GM13976 (cell line): ENCODE measurements at regions not wholly inside any gene's neighbourhood (a gene's known extent, or its start where the extent isn't known, plus 50 kb on each side); places are given as distances from the start of the nearest gene placed in this dataset.

Experiments
- DNase-seq: peaks from one replicate; pipeline ENCODE4 v3.0.0; 2012; ENCODE audit warnings: low spot score
- in situ Hi-C: fragments of 300-500 bp; cut with MboI; formaldehyde crosslinking; loops from one replicate; pipeline ENCODE4 v1.12.0; 2022; ENCODE audit warnings: low sequenced_read_pairs, mixed read lengths, inconsistent platforms; ENCODE audit not compliant: unreplicated experiment
- TF ChIP-seq, protein P1 (sequence below): IDR thresholded peaks from 2 replicates; pipeline ENCODE4 v1.5.1; 2012; ENCODE audit warnings: borderline replicate concordance, mild to moderate bottlenecking; ENCODE audit not compliant: insufficient read depth; ENCODE audit errors: extremely low read depth, missing control alignments, control extremely low read depth

DNA sequence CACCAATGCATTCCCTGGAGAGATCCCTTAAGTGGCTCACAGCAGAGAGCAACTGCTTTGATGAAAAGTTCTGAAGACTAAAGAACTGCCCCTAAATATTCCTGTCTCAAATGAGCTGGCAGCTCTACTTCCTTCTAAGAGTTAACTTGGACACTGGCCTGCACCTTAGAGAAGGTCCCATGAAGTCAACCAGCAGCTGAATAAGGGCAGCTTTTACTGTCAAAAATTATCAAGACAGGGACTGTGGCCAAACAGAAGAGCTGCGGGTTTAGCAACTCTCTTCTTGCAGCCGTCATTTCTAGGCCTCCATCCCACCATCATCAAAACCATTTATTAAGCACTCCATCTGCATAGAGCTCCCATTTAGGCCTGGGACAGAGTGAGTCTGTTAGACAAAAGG lies 491.1 kb upstream of the TSHZ3 start:
- no peak for DNase-seq
- in situ Hi-C loops: no loop called here
- TF ChIP-seq, protein P1, sequence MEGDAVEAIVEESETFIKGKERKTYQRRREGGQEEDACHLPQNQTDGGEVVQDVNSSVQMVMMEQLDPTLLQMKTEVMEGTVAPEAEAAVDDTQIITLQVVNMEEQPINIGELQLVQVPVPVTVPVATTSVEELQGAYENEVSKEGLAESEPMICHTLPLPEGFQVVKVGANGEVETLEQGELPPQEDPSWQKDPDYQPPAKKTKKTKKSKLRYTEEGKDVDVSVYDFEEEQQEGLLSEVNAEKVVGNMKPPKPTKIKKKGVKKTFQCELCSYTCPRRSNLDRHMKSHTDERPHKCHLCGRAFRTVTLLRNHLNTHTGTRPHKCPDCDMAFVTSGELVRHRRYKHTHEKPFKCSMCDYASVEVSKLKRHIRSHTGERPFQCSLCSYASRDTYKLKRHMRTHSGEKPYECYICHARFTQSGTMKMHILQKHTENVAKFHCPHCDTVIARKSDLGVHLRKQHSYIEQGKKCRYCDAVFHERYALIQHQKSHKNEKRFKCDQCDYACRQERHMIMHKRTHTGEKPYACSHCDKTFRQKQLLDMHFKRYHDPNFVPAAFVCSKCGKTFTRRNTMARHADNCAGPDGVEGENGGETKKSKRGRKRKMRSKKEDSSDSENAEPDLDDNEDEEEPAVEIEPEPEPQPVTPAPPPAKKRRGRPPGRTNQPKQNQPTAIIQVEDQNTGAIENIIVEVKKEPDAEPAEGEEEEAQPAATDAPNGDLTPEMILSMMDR: no peak

DNA sequence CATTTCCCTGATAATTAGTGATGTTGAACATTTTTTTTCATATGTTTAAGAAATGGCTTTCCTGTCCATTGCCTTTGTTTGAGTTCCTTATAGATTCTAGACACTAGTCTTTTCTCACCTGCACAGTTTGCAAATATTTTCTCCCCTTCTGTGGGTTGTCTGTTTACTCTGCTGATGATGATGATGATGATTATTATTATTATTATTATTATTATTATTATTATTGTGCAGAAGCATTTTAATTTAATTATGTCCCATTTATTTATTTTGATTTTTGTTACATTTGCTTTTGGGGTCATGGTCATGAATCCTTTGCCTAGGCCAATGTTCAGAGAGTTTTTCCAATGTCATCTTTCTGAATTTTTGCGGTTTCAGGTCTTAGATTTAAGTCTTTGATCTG lies 492.5 kb upstream of the TSHZ3 start:
- no peak for DNase-seq
- TF ChIP-seq, protein P1: no peak
- in situ Hi-C loops: no loop called here

DNA sequence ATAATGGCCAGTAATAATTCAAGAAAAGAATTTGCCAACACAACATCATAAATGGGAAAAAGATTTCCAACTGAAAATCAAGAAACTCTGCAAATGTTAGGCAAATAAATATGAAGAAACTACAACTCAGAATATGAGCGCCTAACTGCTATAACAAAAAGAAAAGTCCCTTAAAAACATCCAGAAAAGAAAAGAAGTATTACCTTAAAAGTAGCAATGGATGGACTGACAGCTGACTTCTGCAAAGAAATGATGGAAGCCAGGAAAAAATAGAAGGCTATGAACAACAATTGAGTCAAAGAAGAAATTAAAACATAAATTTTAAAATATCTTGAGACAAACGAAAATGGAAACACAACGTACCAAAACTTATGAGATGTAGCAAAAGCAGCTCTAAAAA lies 482.3 kb upstream of the ZNF507 start:
- no peak for DNase-seq
- in situ Hi-C loops: no loop called here
- TF ChIP-seq, protein P1: no peak

DNA sequence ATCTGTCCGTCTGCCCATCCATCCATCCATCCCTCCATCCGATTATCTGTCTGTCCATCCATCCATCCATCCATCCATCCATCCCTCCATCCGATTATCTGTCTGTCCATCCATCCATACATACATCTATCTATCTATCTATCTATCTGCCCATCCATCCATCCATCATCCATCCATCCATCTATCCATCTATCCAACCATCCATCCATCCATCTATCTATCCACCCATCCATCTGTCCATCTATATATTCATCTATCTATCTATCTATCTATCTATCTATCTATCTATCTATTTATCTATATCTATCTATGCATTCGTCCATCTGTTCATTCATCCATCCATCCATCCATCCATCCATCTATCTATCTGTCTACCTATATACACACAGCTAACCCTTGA lies 471.1 kb upstream of the ZNF507 start:
- TF ChIP-seq, protein P1: no peak

DNA sequence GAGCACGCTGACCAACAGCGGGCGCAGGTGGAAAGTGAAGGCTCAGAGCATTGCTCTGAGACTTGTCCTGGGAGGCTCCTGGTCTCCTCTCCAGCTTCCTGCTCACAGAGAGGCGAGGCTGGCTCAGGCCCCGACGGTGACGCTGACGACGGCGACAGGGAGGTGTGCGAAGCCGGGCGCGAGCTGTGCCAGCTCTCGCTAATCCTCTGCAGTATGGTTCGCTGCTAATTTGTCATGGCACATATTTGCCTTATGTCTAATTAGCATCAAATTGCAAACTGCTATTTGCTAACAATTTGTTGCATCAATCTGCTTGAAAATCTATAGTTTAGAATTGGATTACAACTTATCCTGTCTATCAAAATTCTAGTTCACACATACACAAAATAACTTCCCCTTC lies 469.8 kb upstream of the ZNF507 start:
- TF ChIP-seq, protein P1: no peak
- in situ Hi-C loops: no loop called here
- no peak for DNase-seq

More for the DNA sequence above, 471.1 kb upstream of the ZNF507 start:
- in situ Hi-C loops: no loop called here
- no peak for DNase-seq

DNA sequence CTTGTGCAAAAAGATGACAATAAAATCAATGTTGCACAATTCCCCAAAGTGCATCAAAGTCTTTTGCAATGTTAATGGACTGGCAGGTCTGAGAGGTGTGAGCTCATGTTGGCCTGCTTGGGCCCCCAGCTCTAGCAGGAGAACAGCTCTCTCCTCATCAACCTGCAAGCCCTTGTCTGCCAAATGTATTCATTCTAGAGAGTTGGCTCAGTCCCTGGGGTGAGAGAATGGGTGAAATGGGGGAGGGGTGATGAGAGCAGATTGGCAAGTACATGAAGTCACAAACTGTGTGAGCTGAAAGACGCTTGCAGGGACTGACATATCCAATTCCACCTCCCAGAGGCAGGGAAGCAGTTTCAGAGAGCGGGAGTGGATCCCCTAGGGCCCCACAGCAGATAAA lies 465.1 kb upstream of the ZNF507 start:
- no peak for DNase-seq
- in situ Hi-C loops: no loop called here
- TF ChIP-seq, protein P1: no peak

DNA sequence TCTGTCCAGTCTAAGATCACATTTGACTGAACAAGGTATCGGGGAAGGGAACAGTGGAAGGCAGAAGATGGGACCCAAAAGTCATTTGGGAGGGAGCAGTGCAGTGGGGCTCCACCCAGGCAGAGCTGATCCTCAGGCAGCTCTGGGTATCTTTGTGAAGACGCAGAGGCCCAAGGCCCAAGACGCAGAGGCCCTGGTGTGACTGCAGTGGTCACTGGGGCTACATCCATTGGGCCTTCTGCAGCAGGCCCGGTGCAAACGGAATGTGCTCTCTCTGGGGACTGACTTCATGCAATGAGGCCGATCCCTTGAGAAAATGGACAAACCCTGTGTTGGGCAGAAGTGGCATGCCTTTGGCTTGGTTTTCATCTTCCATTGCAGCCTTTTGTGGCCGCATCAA lies 463.4 kb upstream of the ZNF507 start:
- TF ChIP-seq, protein P1: no peak
- no peak for DNase-seq
- in situ Hi-C loops: no loop called here
